ENCODE measurements at regions not wholly inside any gene's neighbourhood (a gene's known extent, or its start where the extent isn't known, plus 50 kb on each side); places are given as distances from the start of the nearest gene placed in this dataset.

- no peak overlapping the region for H3K4me3 ChIP-seq
- DNase-seq (no peak), ATAC-seq (peak in 2 of 8 donors; percentile 39 to 42)
- H3K4me1 ChIP-seq, result no peaks in the 10 kb centered on the region
- H3K9me3 ChIP-seq, result no peaks in the 10 kb centered on the region
- H3K27ac ChIP-seq, result no peak overlapping the region
- no peaks in the 10 kb centered on the region for H3K36me3 ChIP-seq
- 64 to 71% methylated on average over 4 of the region's 4 CpGs for WGBS, 2 donors
- intact Hi-C loops (cut with DNase I), result loop anchor here in 1 of 10 donors (10.0 kb wide), 1 partner anchor 237 kb away; no protein-coding TSS in a partner anchor
- no peaks in the 10 kb centered on the region for H3K27me3 ChIP-seq
- TF ChIP-seq, protein P1, sequence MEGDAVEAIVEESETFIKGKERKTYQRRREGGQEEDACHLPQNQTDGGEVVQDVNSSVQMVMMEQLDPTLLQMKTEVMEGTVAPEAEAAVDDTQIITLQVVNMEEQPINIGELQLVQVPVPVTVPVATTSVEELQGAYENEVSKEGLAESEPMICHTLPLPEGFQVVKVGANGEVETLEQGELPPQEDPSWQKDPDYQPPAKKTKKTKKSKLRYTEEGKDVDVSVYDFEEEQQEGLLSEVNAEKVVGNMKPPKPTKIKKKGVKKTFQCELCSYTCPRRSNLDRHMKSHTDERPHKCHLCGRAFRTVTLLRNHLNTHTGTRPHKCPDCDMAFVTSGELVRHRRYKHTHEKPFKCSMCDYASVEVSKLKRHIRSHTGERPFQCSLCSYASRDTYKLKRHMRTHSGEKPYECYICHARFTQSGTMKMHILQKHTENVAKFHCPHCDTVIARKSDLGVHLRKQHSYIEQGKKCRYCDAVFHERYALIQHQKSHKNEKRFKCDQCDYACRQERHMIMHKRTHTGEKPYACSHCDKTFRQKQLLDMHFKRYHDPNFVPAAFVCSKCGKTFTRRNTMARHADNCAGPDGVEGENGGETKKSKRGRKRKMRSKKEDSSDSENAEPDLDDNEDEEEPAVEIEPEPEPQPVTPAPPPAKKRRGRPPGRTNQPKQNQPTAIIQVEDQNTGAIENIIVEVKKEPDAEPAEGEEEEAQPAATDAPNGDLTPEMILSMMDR (IDR thresholded peaks at IDR 0.05), result no peak
Observed at GRCh38 chr13:76461999-76462398, 424.2 kb downstream of the KCTD12 start.

DNA sequence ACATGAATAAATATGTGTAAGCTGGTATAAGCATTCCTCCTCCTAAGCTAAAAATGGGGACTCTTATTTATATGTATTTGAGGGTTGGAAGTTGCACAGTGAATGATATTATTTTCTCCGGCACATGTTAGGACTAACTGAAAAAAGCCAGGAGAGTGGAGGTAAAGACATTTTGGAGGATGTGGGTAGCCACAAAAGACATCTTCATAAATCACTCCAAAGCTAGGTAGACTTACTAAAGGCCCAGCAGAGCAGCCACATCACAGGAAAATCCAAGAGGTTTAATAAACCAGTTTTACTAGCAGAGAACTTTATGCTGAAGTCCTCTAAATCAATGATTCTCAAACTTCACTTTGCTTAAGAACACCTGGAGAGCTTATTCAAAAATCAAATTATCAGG is 424.7 kb downstream of the KCTD12 start:
- TF ChIP-seq, protein P1 (IDR thresholded peaks at IDR 0.05), result no peak
- intact Hi-C loops (cut with DNase I), result loop anchor here in 1 of 10 donors (10.0 kb wide), 1 partner anchor 237 kb away; no protein-coding TSS in a partner anchor
- DNase-seq (no peak), ATAC-seq (no peak)
- Histone ChIP-seq H3K9me3 (no peaks in the 10 kb centered on the region), H3K4me3 (no peak overlapping the region), H3K36me3 (no peaks in the 10 kb centered on the region), H3K27ac (no peak overlapping the region), H3K27me3 (no peaks in the 10 kb centered on the region), H3K4me1 (peaks cover 0 to 1% (median 0%) of the 10 kb centered on the region in 9 donors)
- 97% methylated on average over 1 of the region's 1 CpG for WGBS, 2 donors

GRCh38 chr13:76459863-76460262 is 426.3 kb downstream of the KCTD12 start:
- Histone ChIP-seq H3K36me3 (no peaks in the 10 kb centered on the region), H3K27me3 (no peaks in the 10 kb centered on the region), H3K4me1 (peaks cover 0 to 11% (median 0%) of the 10 kb centered on the region in 9 donors), H3K9me3 (no peaks in the 10 kb centered on the region), H3K27ac (no peak overlapping the region), H3K4me3 (no peak overlapping the region)
- ATAC-seq (no peak), DNase-seq (no peak)
- TF ChIP-seq, protein P1 (IDR thresholded peaks at IDR 0.05), result no peak
- intact Hi-C loops (cut with DNase I), result loop anchor here in 1 of 10 donors (10.0 kb wide), 1 partner anchor 235 kb away; no protein-coding TSS in a partner anchor
- 74 to 81% methylated on average over 4 of the region's 4 CpGs for WGBS, 2 donors

GRCh38 chr13:76455960-76456359 is 430.2 kb downstream of the KCTD12 start:
- WGBS, 2 donors, result 35 to 48% methylated on average over 1 of the region's 1 CpG
- Histone ChIP-seq H3K4me1 (peaks cover 0 to 11% (median 0%) of the 10 kb centered on the region in 9 donors), H3K9me3 (peaks cover 0 to 34% (median 13%) of the 10 kb centered on the region in 11 donors), H3K27ac (no peak overlapping the region), H3K36me3 (no peaks in the 10 kb centered on the region), H3K27me3 (no peaks in the 10 kb centered on the region), H3K4me3 (no peak overlapping the region)
- ATAC-seq, result peak in 2 of 8 donors; percentile 41 to 58
- no peak for DNase-seq
- intact Hi-C loops (cut with DNase I), result no loop called here
- TF ChIP-seq, protein P1 (IDR thresholded peaks at IDR 0.05), result no peak
